OCI-LY1 (cell line): ENCODE measurements at regions not wholly inside any gene's neighbourhood (a gene's known extent, or its start where the extent isn't known, plus 50 kb on each side); places are given as distances from the start of the nearest gene placed in this dataset.

Source experiments
- H2AFZ ChIP-seq: fragments of 200-600 bp; sonication (generic), shearing (Covaris generic); 2 replicates; pipeline ENCODE4 v1.6.0; 2014; ENCODE audit warnings: antibody characterized with exemption, mild to moderate bottlenecking, low read length
- H3F3A ChIP-seq: fragments of 200-600 bp; sonication (generic), shearing (Covaris generic); 2 replicates; pipeline ENCODE4 v1.6.0; 2014; ENCODE audit warnings: mild to moderate bottlenecking, antibody characterized with exemption, low read length, moderate library complexity; ENCODE audit not compliant: insufficient read depth
- H3K27ac ChIP-seq: fragments of 200-600 bp; sonication (generic); 2 replicates; pipeline ENCODE4 v1.5.1; 2014; ENCODE audit warnings: low read length, mixed run types, mild to moderate bottlenecking, low read depth; ENCODE audit not compliant: poor library complexity, severe bottlenecking
- H3K27me3 ChIP-seq: fragments of 200-600 bp; sonication (generic); 2 replicates; pipeline ENCODE4 v1.6.0; 2014; ENCODE audit warnings: antibody characterized with exemption, mild to moderate bottlenecking, low read length, moderate library complexity; ENCODE audit not compliant: insufficient read depth
- H3K36me3 ChIP-seq: fragments of 200-600 bp; sonication (generic); 2 replicates; pipeline ENCODE4 v1.6.1; 2014; ENCODE audit warnings: mild to moderate bottlenecking, antibody characterized with exemption, low read length, moderate library complexity, mixed read lengths; ENCODE audit not compliant: insufficient read depth
- H3K4me1 ChIP-seq: fragments of 200-600 bp; sonication (generic); 2 replicates; pipeline ENCODE4 v1.5.1; 2014; ENCODE audit warnings: mild to moderate bottlenecking, low read length, moderate library complexity; ENCODE audit not compliant: insufficient read depth, severe bottlenecking
- H3K4me2 ChIP-seq: fragments of 200-600 bp; sonication (generic), shearing (Covaris generic); 2 replicates; pipeline ENCODE4 v1.6.1; 2014; ENCODE audit warnings: low read length
- H3K4me3 ChIP-seq: fragments of 200-600 bp; sonication (generic); 2 replicates; pipeline ENCODE4 v1.5.1; 2014; ENCODE audit warnings: low read length, low read depth, mild to moderate bottlenecking, mixed read lengths; ENCODE audit not compliant: poor library complexity, severe bottlenecking
- H3K79me2 ChIP-seq: fragments of 200-600 bp; shearing (Covaris generic); 2 replicates; pipeline ENCODE4 v1.6.1; 2016; ENCODE audit warnings: mixed run types, low read length, mixed read lengths; ENCODE audit not compliant: insufficient read depth
- H3K9ac ChIP-seq: fragments of 200-600 bp; sonication (generic), shearing (Covaris generic); 2 replicates; pipeline ENCODE4 v1.6.1; 2014; ENCODE audit warnings: mild to moderate bottlenecking, low read length, mixed read lengths
- H3K9me2 ChIP-seq: fragments of 200-600 bp; sonication (generic), shearing (Covaris generic); 2 replicates; pipeline ENCODE4 v1.6.1; 2014; ENCODE audit warnings: low read depth, mild to moderate bottlenecking, low read length, mixed read lengths
- H3K9me3 ChIP-seq: fragments of 200-600 bp; shearing (Covaris generic); 2 replicates; pipeline ENCODE4 v1.6.1; 2014; ENCODE audit warnings: low read length, mixed read lengths
- H4K20me1 ChIP-seq: fragments of 200-600 bp; sonication (generic), shearing (Covaris generic); 2 replicates; pipeline ENCODE4 v1.6.0; 2016; ENCODE audit warnings: mild to moderate bottlenecking, low read length; ENCODE audit not compliant: insufficient read depth
- CTCF ChIP-seq: fragments of 200-600 bp; sonication (generic), shearing (Covaris generic); IDR thresholded peaks from 2 replicates; pipeline ENCODE4 v1.5.1; 2017; ENCODE audit warnings: mild to moderate bottlenecking, antibody characterized with exemption, low read length, moderate library complexity, mixed read lengths
- EZH2 ChIP-seq: fragments of 200-600 bp; sonication (generic), shearing (Covaris generic); IDR thresholded peaks from 2 replicates; pipeline ENCODE4 v1.8.0; 2017; ENCODE audit warnings: borderline replicate concordance, mixed run types, mild to moderate bottlenecking, antibody characterized with exemption, low read length, moderate library complexity, mixed read lengths

GRCh38 chr6:85797993-85798392, 155.3 kb upstream of the SYNCRIP start:
- no peaks in the 10 kb centered on the region for H4K20me1 ChIP-seq
- H3K9ac ChIP-seq, result no peak overlapping the region
- no peaks in the 10 kb centered on the region for H3K4me1 ChIP-seq
- H2AFZ ChIP-seq, result no peak overlapping the region
- H3K4me3 ChIP-seq, result no peak overlapping the region
- H3K36me3 ChIP-seq, result no peaks in the 10 kb centered on the region
- H3K79me2 ChIP-seq, result no peaks in the 10 kb centered on the region
- H3K27me3 ChIP-seq, result no peaks in the 10 kb centered on the region
- no peak overlapping the region for H3K27ac ChIP-seq
- no peak for TF ChIP-seq CTCF
- no peaks in the 10 kb centered on the region for H3K9me2 ChIP-seq
- no peak overlapping the region for H3K4me2 ChIP-seq
- no peaks in the 10 kb centered on the region for H3F3A ChIP-seq
- H3K9me3 ChIP-seq, result no peaks in the 10 kb centered on the region

- Histone ChIP-seq H4K20me1 (no peaks in the 10 kb centered on the region), H3K27ac (no peak overlapping the region), H3K79me2 (no peaks in the 10 kb centered on the region), H3K27me3 (no peaks in the 10 kb centered on the region), H3K9ac (no peak overlapping the region), H3K4me1 (no peaks in the 10 kb centered on the region), H3K36me3 (no peaks in the 10 kb centered on the region), H2AFZ (no peak overlapping the region), H3K4me3 (no peak overlapping the region), H3K9me2 (no peaks in the 10 kb centered on the region), H3K4me2 (no peak overlapping the region), H3F3A (no peaks in the 10 kb centered on the region), H3K9me3 (no peaks in the 10 kb centered on the region)
- TF ChIP-seq CTCF (no peak), EZH2 (no peak)
Observed at GRCh38 chr6:85795945-85796344, 153.3 kb upstream of the SYNCRIP start.

- H3K4me3 ChIP-seq, result no peak overlapping the region
- no peaks in the 10 kb centered on the region for H3K36me3 ChIP-seq
- no peaks in the 10 kb centered on the region for H3K9me2 ChIP-seq
- no peak overlapping the region for H3K4me2 ChIP-seq
- H3K79me2 ChIP-seq, result no peaks in the 10 kb centered on the region
- TF ChIP-seq EZH2 (no peak), CTCF (no peak)
- no peaks in the 10 kb centered on the region for H3K9me3 ChIP-seq
- no peaks in the 10 kb centered on the region for H3K27me3 ChIP-seq
- no peaks in the 10 kb centered on the region for H3F3A ChIP-seq
- H3K27ac ChIP-seq, result no peak overlapping the region
- H3K9ac ChIP-seq, result no peak overlapping the region
- no peak overlapping the region for H2AFZ ChIP-seq
- no peaks in the 10 kb centered on the region for H3K4me1 ChIP-seq
- no peaks in the 10 kb centered on the region for H4K20me1 ChIP-seq
Observed at GRCh38 chr6:85792254-85792653, 149.6 kb upstream of the SYNCRIP start.
